Stimulated activated CD8-positive, alpha-beta memory T cell treated with anti-CD3 and anti-CD28 coated beads, Interleukin-4, amount 100 ng/mL, for 1 hour (primary cell): ENCODE measurements at regions not wholly inside any gene's neighbourhood (a gene's known extent, or its start where the extent isn't known, plus 50 kb on each side); places are given as distances from the start of the nearest gene placed in this dataset.
"Not testable (repeated sequence)": the region's sequence is repeated elsewhere in the genome, so short reads cannot be mapped to it uniquely, and the experiment has no call there.

Experiments used
- DNase-seq, 2 donors: peaks; one replicate each; pipeline ENCODE4 v3.0.0-alpha.2; 2020; ENCODE audit warnings: low read depth in 2 of 2, low spot score in 1 of 2

- peak in 1 of 2 donors; percentile 7 for DNase-seq
These were observed 646.6 kb upstream of the HS3ST5 start for GRCh38 chr6:114989279-114989964.

GRCh38 chr6:114987281-114987680, 644.5 kb upstream of the HS3ST5 start:
- DNase-seq: no peak

- no peak for DNase-seq
These were observed 612.5 kb upstream of the HS3ST5 start for GRCh38 chr6:114955363-114955762.

- no peak for DNase-seq
These were observed 609.4 kb upstream of the HS3ST5 start for GRCh38 chr6:114952229-114952628.

GRCh38 chr6:114945392-114945791, 602.6 kb upstream of the HS3ST5 start:
- DNase-seq: no peak

- DNase-seq: no peak
These were observed 598.3 kb upstream of the HS3ST5 start for GRCh38 chr6:114941078-114941477.

- no peak for DNase-seq
These were observed 597.4 kb upstream of the HS3ST5 start for GRCh38 chr6:114940181-114940580.

- no peak for DNase-seq
These were observed 596.8 kb upstream of the HS3ST5 start for GRCh38 chr6:114939630-114940029.

- no peak for DNase-seq
These were observed 593.3 kb upstream of the HS3ST5 start for GRCh38 chr6:114936080-114936479.

GRCh38 chr6:114934079-114934478, 591.3 kb upstream of the HS3ST5 start:
- no peak for DNase-seq

GRCh38 chr6:114928731-114929130, 585.9 kb upstream of the HS3ST5 start:
- not testable (repeated sequence) for DNase-seq

GRCh38 chr6:114906096-114906495, 563.3 kb upstream of the HS3ST5 start:
- DNase-seq: no peak

GRCh38 chr6:114897536-114897935, 554.7 kb upstream of the HS3ST5 start:
- DNase-seq: no peak

- DNase-seq: no peak
These were observed 549.4 kb upstream of the HS3ST5 start for GRCh38 chr6:114892211-114892610.

GRCh38 chr6:114888241-114888640, 545.4 kb upstream of the HS3ST5 start:
- DNase-seq: no peak

- no peak for DNase-seq
These were observed 544.0 kb upstream of the HS3ST5 start for GRCh38 chr6:114886670-114887436.

GRCh38 chr6:114879693-114880092, 536.9 kb upstream of the HS3ST5 start:
- DNase-seq: no peak

GRCh38 chr6:114878091-114878490, 535.3 kb upstream of the HS3ST5 start:
- DNase-seq: no peak

- DNase-seq: no peak
These were observed 531.6 kb upstream of the HS3ST5 start for GRCh38 chr6:114874410-114874809.

GRCh38 chr6:114865506-114865905, 522.7 kb upstream of the HS3ST5 start:
- not testable (repeated sequence) for DNase-seq

- DNase-seq: no peak
These were observed 520.8 kb upstream of the HS3ST5 start for GRCh38 chr6:114863610-114864009.

- no peak for DNase-seq
These were observed 520.0 kb upstream of the HS3ST5 start for GRCh38 chr6:114862819-114863218.

GRCh38 chr6:114862064-114862463, 519.2 kb upstream of the HS3ST5 start:
- DNase-seq: no peak
